ENCODE measurements at regions not wholly inside any gene's neighbourhood (a gene's known extent, or its start where the extent isn't known, plus 50 kb on each side); places are given as distances from the start of the nearest gene placed in this dataset.

DNA sequence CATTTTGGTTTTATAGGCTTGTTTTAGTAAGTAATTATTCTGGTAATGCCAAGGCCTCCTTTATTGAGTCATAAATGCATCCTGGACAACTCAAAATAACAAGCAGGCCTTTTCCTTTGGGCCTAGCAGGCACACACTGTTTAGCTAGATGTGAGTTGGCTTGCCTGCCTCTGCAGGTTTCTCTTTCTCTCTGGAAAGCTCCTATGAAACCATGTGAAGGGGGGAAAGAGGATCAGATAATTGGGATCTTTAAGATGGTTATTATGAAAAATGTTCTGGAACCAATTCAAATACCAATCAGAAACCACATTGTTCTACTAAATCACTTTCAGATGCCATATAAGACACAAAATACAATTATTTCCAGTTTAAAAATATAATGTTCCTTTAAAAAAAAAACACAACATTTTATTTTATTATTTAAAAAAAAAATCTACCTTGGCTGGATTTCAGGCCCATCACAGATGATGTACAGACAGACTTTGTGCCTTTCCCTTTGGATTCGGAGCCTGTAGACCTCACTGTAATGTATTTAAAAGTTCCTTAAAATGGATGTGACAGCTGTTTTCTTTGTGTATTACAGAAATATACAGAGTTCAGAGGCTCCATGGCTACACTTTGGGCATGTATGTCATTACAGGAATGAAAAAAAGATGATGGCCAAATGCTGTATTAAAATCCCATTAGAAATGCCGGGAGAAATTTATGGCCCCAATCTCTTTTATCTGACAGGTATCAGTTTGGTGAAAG is 80.2 kb downstream of the NTMT2 start:
- H3K27me3 ChIP-seq (ENCODE audit: control insufficient read depth, insufficient read depth, low read length), result no peaks in the 10 kb centered on the region
- no peaks in the 10 kb centered on the region for H3K9me3 ChIP-seq (ENCODE audit: control insufficient read depth in 2 of 3, insufficient read depth in 1 of 3, low read length in 3 of 3)
- no peak overlapping the region for H3K9ac ChIP-seq (ENCODE audit: low read length in 3 of 3)
- FAIRE-seq, result no peak
- intact Hi-C loops (cut with DNase I), result no loop called here
- no peak overlapping the region for H3K4me3 ChIP-seq (ENCODE audit: low read length in 3 of 3)
- H3K27ac ChIP-seq (ENCODE audit: low read depth in 2 of 2, low read length in 2 of 2), result no peak overlapping the region
- DNase-seq, result no peak
- H3K4me1 ChIP-seq (ENCODE audit: control insufficient read depth in 2 of 3, insufficient read depth in 2 of 3, low read depth in 1 of 3, low read length in 3 of 3), result no peaks in the 10 kb centered on the region
- H3K36me3 ChIP-seq (ENCODE audit: control insufficient read depth in 2 of 3, insufficient read depth in 3 of 3, low read length in 3 of 3), result no peaks in the 10 kb centered on the region
- TF ChIP-seq, protein P1, sequence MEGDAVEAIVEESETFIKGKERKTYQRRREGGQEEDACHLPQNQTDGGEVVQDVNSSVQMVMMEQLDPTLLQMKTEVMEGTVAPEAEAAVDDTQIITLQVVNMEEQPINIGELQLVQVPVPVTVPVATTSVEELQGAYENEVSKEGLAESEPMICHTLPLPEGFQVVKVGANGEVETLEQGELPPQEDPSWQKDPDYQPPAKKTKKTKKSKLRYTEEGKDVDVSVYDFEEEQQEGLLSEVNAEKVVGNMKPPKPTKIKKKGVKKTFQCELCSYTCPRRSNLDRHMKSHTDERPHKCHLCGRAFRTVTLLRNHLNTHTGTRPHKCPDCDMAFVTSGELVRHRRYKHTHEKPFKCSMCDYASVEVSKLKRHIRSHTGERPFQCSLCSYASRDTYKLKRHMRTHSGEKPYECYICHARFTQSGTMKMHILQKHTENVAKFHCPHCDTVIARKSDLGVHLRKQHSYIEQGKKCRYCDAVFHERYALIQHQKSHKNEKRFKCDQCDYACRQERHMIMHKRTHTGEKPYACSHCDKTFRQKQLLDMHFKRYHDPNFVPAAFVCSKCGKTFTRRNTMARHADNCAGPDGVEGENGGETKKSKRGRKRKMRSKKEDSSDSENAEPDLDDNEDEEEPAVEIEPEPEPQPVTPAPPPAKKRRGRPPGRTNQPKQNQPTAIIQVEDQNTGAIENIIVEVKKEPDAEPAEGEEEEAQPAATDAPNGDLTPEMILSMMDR (IDR thresholded peaks at IDR 0.05; ENCODE audit: borderline replicate concordance, extremely low read depth, insufficient read depth), result no peak

GRCh38 chr1:170226767-170227166 is 81.0 kb downstream of the NTMT2 start:
- intact Hi-C loops (cut with DNase I), result no loop called here
- H3K9ac ChIP-seq (ENCODE audit: low read length in 3 of 3), result no peak overlapping the region
- no peaks in the 10 kb centered on the region for H3K4me1 ChIP-seq (ENCODE audit: control insufficient read depth in 2 of 3, insufficient read depth in 2 of 3, low read depth in 1 of 3, low read length in 3 of 3)
- TF ChIP-seq, protein P1 (IDR thresholded peaks at IDR 0.05; ENCODE audit: borderline replicate concordance, extremely low read depth, insufficient read depth), result no peak
- FAIRE-seq, result no peak
- H3K9me3 ChIP-seq (ENCODE audit: control insufficient read depth in 2 of 3, insufficient read depth in 1 of 3, low read length in 3 of 3), result no peaks in the 10 kb centered on the region
- DNase-seq, result no peak
- H3K27me3 ChIP-seq (ENCODE audit: control insufficient read depth, insufficient read depth, low read length), result no peaks in the 10 kb centered on the region
- H3K27ac ChIP-seq (ENCODE audit: low read depth in 2 of 2, low read length in 2 of 2), result no peak overlapping the region
- no peak overlapping the region for H3K4me3 ChIP-seq (ENCODE audit: low read length in 3 of 3)
- no peaks in the 10 kb centered on the region for H3K36me3 ChIP-seq (ENCODE audit: control insufficient read depth in 2 of 3, insufficient read depth in 3 of 3, low read length in 3 of 3)

GRCh38 chr1:170230323-170230722 is 84.6 kb downstream of the NTMT2 start:
- Histone ChIP-seq H3K36me3 (ENCODE audit: control insufficient read depth in 2 of 3, insufficient read depth in 3 of 3, low read length in 3 of 3) (no peaks in the 10 kb centered on the region), H3K4me1 (ENCODE audit: control insufficient read depth in 2 of 3, insufficient read depth in 2 of 3, low read depth in 1 of 3, low read length in 3 of 3) (no peaks in the 10 kb centered on the region), H3K27ac (ENCODE audit: low read depth in 2 of 2, low read length in 2 of 2) (no peak overlapping the region), H3K4me3 (ENCODE audit: low read length in 3 of 3) (no peak overlapping the region), H3K27me3 (ENCODE audit: control insufficient read depth, insufficient read depth, low read length) (no peaks in the 10 kb centered on the region), H3K9me3 (ENCODE audit: control insufficient read depth in 2 of 3, insufficient read depth in 1 of 3, low read length in 3 of 3) (no peaks in the 10 kb centered on the region), H3K9ac (ENCODE audit: low read length in 3 of 3) (no peak overlapping the region)
- TF ChIP-seq, protein P1 (IDR thresholded peaks at IDR 0.05; ENCODE audit: borderline replicate concordance, extremely low read depth, insufficient read depth), result no peak
- no peak for FAIRE-seq
- no peak for DNase-seq
- intact Hi-C loops (cut with DNase I), result no loop called here

GRCh38 chr1:170231662-170232061 is 85.9 kb downstream of the NTMT2 start:
- TF ChIP-seq, protein P1 (IDR thresholded peaks at IDR 0.05; ENCODE audit: borderline replicate concordance, extremely low read depth, insufficient read depth), result no peak
- Histone ChIP-seq H3K9me3 (ENCODE audit: control insufficient read depth in 2 of 3, insufficient read depth in 1 of 3, low read length in 3 of 3) (no peaks in the 10 kb centered on the region), H3K4me1 (ENCODE audit: control insufficient read depth in 2 of 3, insufficient read depth in 2 of 3, low read depth in 1 of 3, low read length in 3 of 3) (no peaks in the 10 kb centered on the region), H3K9ac (ENCODE audit: low read length in 3 of 3) (no peak overlapping the region), H3K27ac (ENCODE audit: low read depth in 2 of 2, low read length in 2 of 2) (no peak overlapping the region), H3K27me3 (ENCODE audit: control insufficient read depth, insufficient read depth, low read length) (no peaks in the 10 kb centered on the region), H3K36me3 (ENCODE audit: control insufficient read depth in 2 of 3, insufficient read depth in 3 of 3, low read length in 3 of 3) (no peaks in the 10 kb centered on the region), H3K4me3 (ENCODE audit: low read length in 3 of 3) (no peak overlapping the region)
- intact Hi-C loops (cut with DNase I), result no loop called here
- no peak for DNase-seq
- FAIRE-seq, result peak; percentile 63

Measured in kidney (tissue), 13 donors.